NAMALWA (cell line): ENCODE measurements at regions not wholly inside any gene's neighbourhood (a gene's known extent, or its start where the extent isn't known, plus 50 kb on each side); places are given as distances from the start of the nearest gene placed in this dataset.

Experiments
- DNase-seq: peaks from one replicate; pipeline ENCODE4 v3.0.0-alpha.2; 2015; ENCODE audit warnings: low spot score

- no peak for DNase-seq
Observed at GRCh38 chr1:228977741-228978140, 242.5 kb downstream of the RHOU start.

DNA sequence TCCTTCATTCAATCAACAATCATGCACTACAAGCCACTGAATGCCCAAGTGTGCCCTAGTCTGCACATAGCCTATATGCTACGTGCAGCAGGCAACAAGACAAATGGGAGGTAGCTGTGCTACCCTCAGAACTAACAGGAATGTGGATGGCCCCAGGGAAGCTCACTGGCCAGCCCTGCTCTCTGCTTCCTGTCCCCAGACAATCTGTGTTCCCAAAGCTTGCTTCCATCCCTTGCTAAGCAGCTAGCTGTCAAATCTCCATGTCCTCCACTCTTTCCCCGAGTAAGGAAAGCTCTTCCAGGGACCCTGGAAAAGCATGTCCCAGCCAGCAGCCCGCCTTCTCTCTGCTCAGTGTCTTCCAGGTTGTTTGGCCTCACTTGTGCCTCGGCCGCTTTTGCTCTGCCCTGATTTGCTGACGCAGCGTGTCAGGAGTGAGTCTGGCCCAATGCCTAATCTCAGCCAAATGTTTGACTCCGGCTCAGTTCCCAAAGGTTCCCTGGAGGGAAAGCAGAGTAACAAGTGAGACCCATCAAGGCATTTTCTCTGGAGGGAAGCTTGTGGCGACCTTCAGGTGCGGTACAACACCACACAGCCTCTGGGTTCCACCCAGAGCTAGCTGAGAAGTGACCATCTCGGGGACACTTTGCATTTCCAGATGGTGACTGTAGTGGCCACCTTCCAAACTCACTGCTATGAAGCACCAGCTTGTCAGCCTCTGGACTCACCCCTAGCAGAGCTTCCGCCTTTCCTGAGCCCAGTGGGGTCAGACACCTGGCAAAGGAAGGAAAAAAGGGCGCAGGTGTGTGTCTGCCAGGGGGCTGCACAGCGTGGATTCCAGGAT is 243.4 kb downstream of the RHOU start:
- no peak for DNase-seq

- no peak for DNase-seq
Observed at GRCh38 chr1:228979325-228979699, 244.0 kb downstream of the RHOU start.

GRCh38 chr1:228979774-228980173 is 244.5 kb downstream of the RHOU start:
- DNase-seq, result no peak

- DNase-seq, result no peak
Observed at GRCh38 chr1:228980232-228980937, 245.1 kb downstream of the RHOU start.

DNA sequence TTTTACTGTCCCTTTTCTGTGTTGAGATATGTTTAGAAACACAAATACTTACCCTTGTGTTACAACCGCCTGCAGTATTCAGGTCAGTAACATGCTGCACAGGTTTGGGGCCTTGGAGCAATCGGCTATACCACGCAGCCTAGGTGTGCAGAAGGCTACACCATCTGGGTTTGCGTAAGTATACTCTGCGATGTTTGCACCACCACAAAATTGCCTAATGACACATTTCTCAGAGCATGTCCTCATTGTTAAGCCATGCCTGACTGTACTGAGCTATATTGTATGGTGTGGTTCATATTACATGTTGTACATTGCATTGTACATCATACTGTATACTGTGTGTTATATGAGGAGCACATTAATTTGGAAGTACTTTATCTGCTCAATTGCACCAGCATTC is 247.4 kb downstream of the RHOU start:
- no peak for DNase-seq

GRCh38 chr1:228983231-228983660 is 248.0 kb downstream of the RHOU start:
- no peak for DNase-seq

DNA sequence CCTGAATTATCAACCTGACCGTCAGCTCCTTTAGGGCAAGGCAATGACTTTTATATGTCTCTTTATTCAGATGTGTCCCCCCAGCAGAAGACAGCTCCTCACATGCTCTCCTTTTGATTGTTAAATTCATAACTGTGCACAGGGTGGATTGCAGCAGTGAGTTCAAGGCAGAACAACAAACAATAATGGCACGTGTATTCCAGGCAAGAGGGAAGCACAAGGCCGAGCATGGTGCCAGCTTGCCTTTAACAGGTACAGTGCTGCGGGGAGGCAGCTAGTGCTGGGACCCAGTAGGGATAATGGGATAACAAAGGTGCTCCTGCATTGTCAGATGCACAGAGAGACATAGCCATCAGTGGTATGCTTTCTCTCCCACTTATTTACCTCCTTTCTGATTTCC is 248.4 kb downstream of the RHOU start:
- no peak for DNase-seq

GRCh38 chr1:228984107-228984506 is 248.8 kb downstream of the RHOU start:
- DNase-seq, result no peak

- DNase-seq, result no peak
Observed at GRCh38 chr1:228984646-228985631, 249.7 kb downstream of the RHOU start.

DNA sequence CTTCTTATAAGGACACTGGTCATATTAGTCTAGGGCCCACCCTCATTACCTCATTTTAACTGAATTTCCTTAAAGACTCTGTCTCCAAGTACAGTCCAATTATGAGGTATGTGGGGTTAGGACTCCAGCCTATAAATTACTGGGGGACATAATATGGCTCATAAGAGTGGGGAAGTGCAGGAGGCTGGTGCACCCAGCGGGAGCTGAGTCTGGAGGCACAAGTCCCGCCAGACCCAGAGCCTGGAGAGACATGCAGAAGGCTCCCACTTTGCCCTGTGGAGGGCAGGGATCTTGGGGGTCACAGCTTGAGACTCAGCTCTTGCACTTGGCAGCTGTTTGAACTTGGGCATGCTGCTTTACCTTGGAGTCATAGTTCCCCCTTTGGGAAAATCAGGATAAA is 250.4 kb downstream of the RHOU start:
- DNase-seq, result no peak

- no peak for DNase-seq
Observed at GRCh38 chr1:228986093-228986904, 251.0 kb downstream of the RHOU start.

GRCh38 chr1:228987286-228987685 is 252.0 kb downstream of the RHOU start:
- DNase-seq, result no peak

- DNase-seq, result no peak
Observed at GRCh38 chr1:228987736-228988506, 252.6 kb downstream of the RHOU start.

DNA sequence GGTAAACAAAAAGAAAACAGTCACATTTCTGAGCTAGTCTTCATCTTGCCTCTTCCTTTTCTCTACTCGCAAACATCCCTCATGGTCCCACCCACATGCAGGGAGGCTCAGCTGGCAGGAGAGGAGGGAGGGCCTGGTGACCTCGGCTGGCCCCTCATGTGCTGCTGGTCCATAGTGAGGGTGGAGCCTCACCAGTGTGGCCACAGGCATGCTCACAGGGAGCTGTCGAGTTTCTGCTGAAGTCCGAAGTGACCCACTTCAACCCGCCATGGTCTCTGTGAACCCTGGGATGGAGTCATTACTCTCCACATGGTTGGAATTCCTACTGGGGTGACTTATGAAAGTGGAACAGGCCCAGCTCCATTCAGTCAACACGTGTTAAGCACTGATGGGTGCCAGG is 253.4 kb downstream of the RHOU start:
- no peak for DNase-seq

- no peak for DNase-seq
Observed at GRCh38 chr1:228989176-228989575, 253.9 kb downstream of the RHOU start.

GRCh38 chr1:228989676-228989991 is 254.4 kb downstream of the RHOU start:
- DNase-seq, result no peak

DNA sequence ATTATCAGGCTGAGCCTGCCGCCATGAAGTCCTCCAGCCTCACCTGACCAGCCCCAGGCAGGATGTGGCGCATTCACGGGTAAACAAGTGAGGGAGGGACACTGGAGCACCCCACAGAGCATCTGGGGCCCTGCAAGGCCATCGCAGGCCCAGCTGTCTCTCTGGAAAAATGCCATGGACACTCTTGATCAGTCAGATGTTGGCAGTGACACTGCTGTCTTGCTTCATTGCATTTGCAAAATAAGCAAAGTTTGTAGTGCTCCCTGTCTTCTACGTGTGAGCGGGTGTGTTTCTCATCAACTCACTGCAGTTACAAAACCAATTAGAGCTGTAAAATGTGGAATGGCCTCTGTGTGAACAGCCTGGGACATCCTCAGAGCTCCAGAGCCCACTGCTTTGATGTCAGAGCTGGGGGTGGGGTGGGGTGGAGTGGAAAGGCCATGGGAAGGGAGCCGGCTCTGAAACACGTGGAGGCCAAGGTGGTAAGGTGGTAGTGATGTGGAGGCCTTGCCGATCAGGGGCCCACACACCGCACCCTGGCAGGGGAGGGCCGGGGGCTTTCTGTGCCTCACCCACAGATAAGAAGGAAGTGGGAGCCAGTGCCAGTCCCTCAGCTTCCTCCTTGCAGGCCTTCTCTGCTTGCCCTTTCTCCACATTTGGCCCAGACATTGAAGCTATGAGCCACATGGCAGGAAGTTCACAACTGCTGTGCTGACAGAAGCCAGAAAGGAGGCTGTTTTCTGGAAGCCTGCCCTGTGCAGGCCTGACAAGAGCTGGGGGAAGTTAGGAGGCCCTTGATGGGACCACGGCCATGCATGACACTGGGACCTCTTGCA is 254.9 kb downstream of the RHOU start:
- DNase-seq, result peak; percentile 10

GRCh38 chr1:228990906-228991569 is 255.8 kb downstream of the RHOU start:
- no peak for DNase-seq
